ENCODE measurements at regions not wholly inside any gene's neighbourhood (a gene's known extent, or its start where the extent isn't known, plus 50 kb on each side); places are given as distances from the start of the nearest gene placed in this dataset.

GRCh38 chr2:163210430-163210918 is 371.9 kb upstream of the KCNH7 start:
- H3K27ac ChIP-seq (ENCODE audit: low read depth, low read length): no peak overlapping the region
- no peaks in the 10 kb centered on the region for H3K36me3 ChIP-seq (ENCODE audit: insufficient read depth, low read length)

GRCh38 chr2:163207693-163208370 is 369.3 kb upstream of the KCNH7 start:
- H3K4me3 ChIP-seq (ENCODE audit: low read depth in 1 of 2, low read length in 2 of 2): no peak overlapping the region
- H3K4me1 ChIP-seq (ENCODE audit: insufficient read depth, low read length): no peaks in the 10 kb centered on the region
- H3K9me3 ChIP-seq (ENCODE audit: low read length): no peaks in the 10 kb centered on the region
- H3K27ac ChIP-seq (ENCODE audit: low read depth, low read length): no peak overlapping the region
- H3K27me3 ChIP-seq (ENCODE audit: control insufficient read depth in 1 of 2, insufficient read depth in 2 of 2, low read length in 2 of 2): no peaks in the 10 kb centered on the region
- no peaks in the 10 kb centered on the region for H3K36me3 ChIP-seq (ENCODE audit: insufficient read depth, low read length)
- no peak overlapping the region for H3K9ac ChIP-seq (ENCODE audit: low read length)

More at GRCh38 chr2:163210430-163210918, 371.9 kb upstream of the KCNH7 start:
- no peak overlapping the region for H3K9ac ChIP-seq (ENCODE audit: low read length)
- H3K27me3 ChIP-seq (ENCODE audit: control insufficient read depth in 1 of 2, insufficient read depth in 2 of 2, low read length in 2 of 2): no peaks in the 10 kb centered on the region
- no peak overlapping the region for H3K4me3 ChIP-seq (ENCODE audit: low read depth in 1 of 2, low read length in 2 of 2)
- H3K9me3 ChIP-seq (ENCODE audit: low read length): no peaks in the 10 kb centered on the region
- H3K4me1 ChIP-seq (ENCODE audit: insufficient read depth, low read length): no peaks in the 10 kb centered on the region

- H3K36me3 ChIP-seq (ENCODE audit: insufficient read depth, low read length): no peaks in the 10 kb centered on the region
- H3K27ac ChIP-seq (ENCODE audit: low read depth, low read length): no peak overlapping the region
- no peaks in the 10 kb centered on the region for H3K4me1 ChIP-seq (ENCODE audit: insufficient read depth, low read length)
- no peaks in the 10 kb centered on the region for H3K9me3 ChIP-seq (ENCODE audit: low read length)
- no peak overlapping the region for H3K4me3 ChIP-seq (ENCODE audit: low read depth in 1 of 2, low read length in 2 of 2)
- H3K9ac ChIP-seq (ENCODE audit: low read length): no peak overlapping the region
- no peaks in the 10 kb centered on the region for H3K27me3 ChIP-seq (ENCODE audit: control insufficient read depth in 1 of 2, insufficient read depth in 2 of 2, low read length in 2 of 2)
These were observed 367.2 kb upstream of the KCNH7 start for GRCh38 chr2:163205589-163206254.

GRCh38 chr2:163200741-163201140 is 362.2 kb upstream of the KCNH7 start:
- no peak overlapping the region for H3K4me3 ChIP-seq (ENCODE audit: low read depth in 1 of 2, low read length in 2 of 2)
- H3K27ac ChIP-seq (ENCODE audit: low read depth, low read length): no peak overlapping the region
- H3K4me1 ChIP-seq (ENCODE audit: insufficient read depth, low read length): no peaks in the 10 kb centered on the region
- H3K27me3 ChIP-seq (ENCODE audit: control insufficient read depth in 1 of 2, insufficient read depth in 2 of 2, low read length in 2 of 2): no peaks in the 10 kb centered on the region
- no peaks in the 10 kb centered on the region for H3K36me3 ChIP-seq (ENCODE audit: insufficient read depth, low read length)
- no peaks in the 10 kb centered on the region for H3K9me3 ChIP-seq (ENCODE audit: low read length)
- H3K9ac ChIP-seq (ENCODE audit: low read length): no peak overlapping the region

- H3K9ac ChIP-seq (ENCODE audit: low read length): no peak overlapping the region
- H3K27me3 ChIP-seq (ENCODE audit: control insufficient read depth in 1 of 2, insufficient read depth in 2 of 2, low read length in 2 of 2): no peaks in the 10 kb centered on the region
- H3K36me3 ChIP-seq (ENCODE audit: insufficient read depth, low read length): no peaks in the 10 kb centered on the region
- no peaks in the 10 kb centered on the region for H3K9me3 ChIP-seq (ENCODE audit: low read length)
- no peak overlapping the region for H3K4me3 ChIP-seq (ENCODE audit: low read depth in 1 of 2, low read length in 2 of 2)
- no peak overlapping the region for H3K27ac ChIP-seq (ENCODE audit: low read depth, low read length)
- no peaks in the 10 kb centered on the region for H3K4me1 ChIP-seq (ENCODE audit: insufficient read depth, low read length)
These were observed 360.4 kb upstream of the KCNH7 start for GRCh38 chr2:163198972-163199371.

- Histone ChIP-seq H3K4me1 (ENCODE audit: insufficient read depth, low read length) (no peaks in the 10 kb centered on the region), H3K27me3 (ENCODE audit: control insufficient read depth in 1 of 2, insufficient read depth in 2 of 2, low read length in 2 of 2) (no peaks in the 10 kb centered on the region), H3K9me3 (ENCODE audit: low read length) (no peaks in the 10 kb centered on the region), H3K36me3 (ENCODE audit: insufficient read depth, low read length) (no peaks in the 10 kb centered on the region), H3K9ac (ENCODE audit: low read length) (no peak overlapping the region), H3K27ac (ENCODE audit: low read depth, low read length) (no peak overlapping the region), H3K4me3 (ENCODE audit: low read depth in 1 of 2, low read length in 2 of 2) (no peak overlapping the region)
These were observed 359.4 kb upstream of the KCNH7 start for GRCh38 chr2:163198007-163198406.

- H3K36me3 ChIP-seq (ENCODE audit: insufficient read depth, low read length): no peaks in the 10 kb centered on the region
- H3K9me3 ChIP-seq (ENCODE audit: low read length): no peaks in the 10 kb centered on the region
- H3K4me1 ChIP-seq (ENCODE audit: insufficient read depth, low read length): no peaks in the 10 kb centered on the region
- H3K9ac ChIP-seq (ENCODE audit: low read length): no peak overlapping the region
- no peak overlapping the region for H3K27ac ChIP-seq (ENCODE audit: low read depth, low read length)
- no peaks in the 10 kb centered on the region for H3K27me3 ChIP-seq (ENCODE audit: control insufficient read depth in 1 of 2, insufficient read depth in 2 of 2, low read length in 2 of 2)
- no peak overlapping the region for H3K4me3 ChIP-seq (ENCODE audit: low read depth in 1 of 2, low read length in 2 of 2)
These were observed 352.8 kb upstream of the KCNH7 start for GRCh38 chr2:163191372-163191771.

- Histone ChIP-seq H3K36me3 (ENCODE audit: insufficient read depth, low read length) (no peaks in the 10 kb centered on the region), H3K4me3 (ENCODE audit: low read depth in 1 of 2, low read length in 2 of 2) (no peak overlapping the region), H3K4me1 (ENCODE audit: insufficient read depth, low read length) (no peaks in the 10 kb centered on the region), H3K27ac (ENCODE audit: low read depth, low read length) (no peak overlapping the region), H3K9ac (ENCODE audit: low read length) (no peak overlapping the region), H3K27me3 (ENCODE audit: control insufficient read depth in 1 of 2, insufficient read depth in 2 of 2, low read length in 2 of 2) (no peaks in the 10 kb centered on the region), H3K9me3 (ENCODE audit: low read length) (no peaks in the 10 kb centered on the region)
These were observed 349.6 kb upstream of the KCNH7 start for GRCh38 chr2:163187995-163188655.

GRCh38 chr2:163187119-163187518 is 348.6 kb upstream of the KCNH7 start:
- Histone ChIP-seq H3K36me3 (ENCODE audit: insufficient read depth, low read length) (no peaks in the 10 kb centered on the region), H3K4me3 (ENCODE audit: low read depth in 1 of 2, low read length in 2 of 2) (no peak overlapping the region), H3K4me1 (ENCODE audit: insufficient read depth, low read length) (no peaks in the 10 kb centered on the region), H3K9me3 (ENCODE audit: low read length) (no peaks in the 10 kb centered on the region), H3K9ac (ENCODE audit: low read length) (no peak overlapping the region), H3K27me3 (ENCODE audit: control insufficient read depth in 1 of 2, insufficient read depth in 2 of 2, low read length in 2 of 2) (no peaks in the 10 kb centered on the region), H3K27ac (ENCODE audit: low read depth, low read length) (no peak overlapping the region)

GRCh38 chr2:163185160-163185559 is 346.6 kb upstream of the KCNH7 start:
- H3K9me3 ChIP-seq (ENCODE audit: low read length): no peaks in the 10 kb centered on the region
- H3K27me3 ChIP-seq (ENCODE audit: control insufficient read depth in 1 of 2, insufficient read depth in 2 of 2, low read length in 2 of 2): no peaks in the 10 kb centered on the region
- no peak overlapping the region for H3K27ac ChIP-seq (ENCODE audit: low read depth, low read length)
- H3K36me3 ChIP-seq (ENCODE audit: insufficient read depth, low read length): no peaks in the 10 kb centered on the region
- H3K4me1 ChIP-seq (ENCODE audit: insufficient read depth, low read length): no peaks in the 10 kb centered on the region
- H3K4me3 ChIP-seq (ENCODE audit: low read depth in 1 of 2, low read length in 2 of 2): no peak overlapping the region
- H3K9ac ChIP-seq (ENCODE audit: low read length): no peak overlapping the region

- no peaks in the 10 kb centered on the region for H3K4me1 ChIP-seq (ENCODE audit: insufficient read depth, low read length)
- no peak overlapping the region for H3K27ac ChIP-seq (ENCODE audit: low read depth, low read length)
- H3K4me3 ChIP-seq (ENCODE audit: low read depth in 1 of 2, low read length in 2 of 2): no peak overlapping the region
- no peaks in the 10 kb centered on the region for H3K36me3 ChIP-seq (ENCODE audit: insufficient read depth, low read length)
- no peaks in the 10 kb centered on the region for H3K27me3 ChIP-seq (ENCODE audit: control insufficient read depth in 1 of 2, insufficient read depth in 2 of 2, low read length in 2 of 2)
- no peak overlapping the region for H3K9ac ChIP-seq (ENCODE audit: low read length)
- no peaks in the 10 kb centered on the region for H3K9me3 ChIP-seq (ENCODE audit: low read length)
These were observed 344.3 kb upstream of the KCNH7 start for GRCh38 chr2:163182764-163183354.

Measured in muscle layer of colon (tissue), 2 donors.